SK-N-MC (cell line): ENCODE measurements at regions not wholly inside any gene's neighbourhood (a gene's known extent, or its start where the extent isn't known, plus 50 kb on each side); places are given as distances from the start of the nearest gene placed in this dataset.

Experiments used
- DNase-seq: peaks from one replicate; pipeline ENCODE4 v3.0.0-alpha.2; 2011; ENCODE audit warnings: low read depth, low spot score
- H3K27ac ChIP-seq: fragments of 200-600 bp; sonication (generic); 2 replicates; pipeline ENCODE4 v1.5.1; 2016; ENCODE audit warnings: mixed run types
- H3K36me3 ChIP-seq: fragments of 200-600 bp; sonication (generic); 2 replicates; pipeline ENCODE4 v1.6.1; 2017; ENCODE audit warnings: antibody characterized with exemption, low read length, mixed read lengths; ENCODE audit not compliant: insufficient read depth
- H3K4me3 ChIP-seq: fragments of 200-600 bp; sonication (generic); 2 replicates; pipeline ENCODE4 v1.5.1; 2016
- H3K9ac ChIP-seq: fragments of 200-600 bp; sonication (generic); 2 replicates; pipeline ENCODE4 v1.8.0; 2017; ENCODE audit warnings: mixed run types, mixed read lengths; ENCODE audit not compliant: insufficient read length
- H3K9me3 ChIP-seq: fragments of 200-600 bp; sonication (generic); 2 replicates; pipeline ENCODE4 v1.6.1; 2017; ENCODE audit warnings: low read depth, mild to moderate bottlenecking, antibody characterized with exemption, low read length, moderate library complexity, mixed read lengths
- EZH2 ChIP-seq: fragments of 200-600 bp; sonication (generic); IDR thresholded peaks from one replicate; pipeline ENCODE4 v1.6.1; 2017; ENCODE audit warnings: antibody characterized with exemption
- FOXP2 ChIP-seq: optimal IDR thresholded peaks from 2 replicates; pipeline ENCODE3; 2011; ENCODE audit warnings: mild to moderate bottlenecking, moderate library complexity; ENCODE audit not compliant: insufficient read depth; ENCODE audit errors: extremely low read length, control extremely low read depth
- POLR2AphosphoS5 ChIP-seq: IDR thresholded peaks from 2 replicates; pipeline ENCODE4 v1.6.1; 2012; ENCODE audit warnings: mild to moderate bottlenecking, low read depth, low read length, borderline replicate concordance

GRCh38 chr6:126446248-126446647, 106.3 kb downstream of the CENPW start:
- Histone ChIP-seq H3K9me3 (no peaks in the 10 kb centered on the region), H3K27ac (no peak overlapping the region), H3K4me3 (no peak overlapping the region), H3K9ac (no peak overlapping the region), H3K36me3 (no peaks in the 10 kb centered on the region)
- DNase-seq: peak; percentile 2
- no peak for TF ChIP-seq FOXP2
- no peak for TF ChIP-seq POLR2AphosphoS5
- no peak for TF ChIP-seq EZH2

DNA sequence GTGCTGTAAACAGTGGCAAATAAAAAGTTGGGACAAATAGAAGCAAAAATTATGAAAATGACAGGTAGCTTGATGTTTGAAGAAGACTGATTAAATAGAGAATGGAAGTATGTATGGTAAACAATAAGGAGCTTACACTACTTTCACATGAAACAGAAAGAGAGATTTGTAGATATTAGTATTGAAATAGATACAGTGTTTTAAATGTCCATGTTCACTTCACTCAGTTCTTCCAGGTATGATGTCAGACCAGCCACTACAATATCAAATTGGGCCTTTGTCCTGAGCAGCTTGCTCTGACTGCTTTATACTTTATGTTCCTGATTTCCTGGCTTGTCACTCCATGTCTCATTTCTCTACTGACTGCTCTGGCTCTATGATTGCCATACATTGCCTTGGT, 107.5 kb downstream of the CENPW start:
- TF ChIP-seq EZH2: no peak
- DNase-seq: no peak

GRCh38 chr6:126461045-126461444, 121.1 kb downstream of the CENPW start:
- no peak for DNase-seq
- no peak overlapping the region for H3K27ac ChIP-seq
- H3K9me3 ChIP-seq: no peaks in the 10 kb centered on the region
- H3K4me3 ChIP-seq: no peak overlapping the region
- no peak overlapping the region for H3K9ac ChIP-seq
- TF ChIP-seq FOXP2 (no peak), POLR2AphosphoS5 (no peak), EZH2 (no peak)
- no peaks in the 10 kb centered on the region for H3K36me3 ChIP-seq

More for the DNA sequence above, 107.5 kb downstream of the CENPW start:
- Histone ChIP-seq H3K27ac (no peak overlapping the region), H3K9ac (no peak overlapping the region), H3K36me3 (no peaks in the 10 kb centered on the region), H3K4me3 (no peak overlapping the region), H3K9me3 (no peaks in the 10 kb centered on the region)

GRCh38 chr6:126464245-126464644, 124.3 kb downstream of the CENPW start:
- no peak for TF ChIP-seq POLR2AphosphoS5
- TF ChIP-seq EZH2: no peak
- Histone ChIP-seq H3K36me3 (no peaks in the 10 kb centered on the region), H3K9me3 (no peaks in the 10 kb centered on the region), H3K4me3 (no peak overlapping the region), H3K9ac (no peak overlapping the region), H3K27ac (no peak overlapping the region)
- no peak for DNase-seq

DNA sequence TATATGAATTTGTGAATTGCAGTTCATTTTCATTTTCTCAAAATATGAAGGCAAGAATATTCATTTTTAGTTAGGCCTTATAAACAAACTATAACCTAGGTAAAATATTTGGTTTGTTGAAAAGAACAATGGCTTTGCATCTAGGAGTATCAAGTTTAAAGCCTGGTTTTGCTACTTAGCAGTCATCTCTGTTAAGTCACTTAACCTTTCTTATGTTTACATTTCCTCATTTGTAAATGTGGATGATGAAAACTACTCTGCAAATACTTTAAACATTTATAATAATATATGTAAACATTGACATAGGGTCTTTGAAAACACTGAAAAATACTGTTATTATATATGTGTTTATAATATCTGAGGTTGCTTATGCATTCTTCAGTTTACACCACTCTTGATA, 135.5 kb downstream of the CENPW start:
- no peaks in the 10 kb centered on the region for H3K9me3 ChIP-seq

GRCh38 chr6:126477678-126478077, 137.8 kb downstream of the CENPW start:
- TF ChIP-seq POLR2AphosphoS5: no peak
- no peak for TF ChIP-seq FOXP2
- TF ChIP-seq EZH2: no peak
- no peak for DNase-seq
- Histone ChIP-seq H3K9me3 (no peaks in the 10 kb centered on the region), H3K27ac (no peak overlapping the region), H3K4me3 (no peak overlapping the region), H3K9ac (no peak overlapping the region), H3K36me3 (no peaks in the 10 kb centered on the region)

More for the DNA sequence above, 135.5 kb downstream of the CENPW start:
- Histone ChIP-seq H3K4me3 (no peak overlapping the region), H3K36me3 (no peaks in the 10 kb centered on the region), H3K27ac (no peak overlapping the region), H3K9ac (no peak overlapping the region)
- TF ChIP-seq POLR2AphosphoS5 (no peak), FOXP2 (no peak), EZH2 (no peak)
- no peak for DNase-seq

DNA sequence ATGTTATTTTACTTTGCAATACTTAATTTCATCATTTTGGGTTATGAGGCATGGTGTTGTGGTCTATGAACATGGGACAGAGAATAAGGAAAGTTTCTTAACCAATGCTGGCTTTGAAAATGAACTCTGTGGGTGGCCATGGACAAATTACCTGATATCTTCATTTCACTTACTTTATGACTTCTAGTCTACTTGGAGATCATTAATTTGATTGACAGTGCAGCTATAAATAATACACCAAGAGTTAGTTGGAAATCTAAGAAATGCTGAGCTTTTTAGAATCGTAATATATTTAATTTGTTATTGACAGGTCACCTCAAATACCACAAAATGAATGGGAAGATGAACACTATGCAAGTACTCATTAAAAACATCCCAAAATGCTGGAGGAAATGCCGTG, 140.4 kb downstream of the CENPW start:
- DNase-seq: no peak
- Histone ChIP-seq H3K4me3 (no peak overlapping the region), H3K36me3 (no peaks in the 10 kb centered on the region), H3K9me3 (no peaks in the 10 kb centered on the region), H3K9ac (no peak overlapping the region), H3K27ac (no peak overlapping the region)
- TF ChIP-seq EZH2: no peak
- TF ChIP-seq POLR2AphosphoS5: no peak
- TF ChIP-seq FOXP2: no peak

GRCh38 chr6:126481319-126481718, 141.4 kb downstream of the CENPW start:
- no peaks in the 10 kb centered on the region for H3K9me3 ChIP-seq
- H3K27ac ChIP-seq: no peak overlapping the region
- H3K9ac ChIP-seq: no peak overlapping the region
- no peak for DNase-seq
- no peaks in the 10 kb centered on the region for H3K36me3 ChIP-seq
- H3K4me3 ChIP-seq: no peak overlapping the region
- TF ChIP-seq FOXP2 (no peak), POLR2AphosphoS5 (no peak), EZH2 (no peak)

DNA sequence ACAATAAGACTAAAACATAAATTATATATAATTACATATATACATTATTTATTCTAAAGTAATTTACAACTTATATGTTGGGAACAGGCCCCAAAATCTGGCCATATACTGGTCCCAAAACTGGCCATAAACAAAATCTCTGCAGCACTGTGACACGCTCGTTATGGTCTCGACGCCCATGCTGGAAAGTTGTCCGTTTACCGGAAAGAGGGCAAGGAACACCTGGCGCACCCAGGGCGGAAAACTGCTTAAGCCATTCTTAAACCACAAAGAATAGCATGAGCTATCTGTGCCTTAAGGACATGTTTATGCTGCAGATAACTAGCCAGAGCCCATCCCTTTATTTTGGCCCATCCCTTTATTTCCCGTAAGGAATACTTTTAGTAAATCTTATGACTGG, 164.9 kb downstream of the CENPW start:
- H3K9ac ChIP-seq: no peak overlapping the region
- no peak for DNase-seq

More for the DNA sequence above, 164.9 kb downstream of the CENPW start:
- no peak for TF ChIP-seq POLR2AphosphoS5
- no peak for TF ChIP-seq FOXP2
- no peak for TF ChIP-seq EZH2
- H3K9me3 ChIP-seq: no peaks in the 10 kb centered on the region
- no peak overlapping the region for H3K27ac ChIP-seq
- no peak overlapping the region for H3K4me3 ChIP-seq
- H3K36me3 ChIP-seq: no peaks in the 10 kb centered on the region
